ENCODE measurements at regions not wholly inside any gene's neighbourhood (a gene's known extent, or its start where the extent isn't known, plus 50 kb on each side); places are given as distances from the start of the nearest gene placed in this dataset.

- TF ChIP-seq POLR2A (IDR thresholded peaks at IDR 0.05) = no peak
- no peak for TF ChIP-seq CTCF (IDR thresholded peaks at IDR 0.05)
- TF ChIP-seq POLR2AphosphoS5 (IDR thresholded peaks at IDR 0.05) = no peak
Measured at GRCh38 chr1:14495381-14495780, 103.1 kb upstream of the KAZN start.
